A549 (cell line): ENCODE measurements at regions not wholly inside any gene's neighbourhood (a gene's known extent, or its start where the extent isn't known, plus 50 kb on each side); places are given as distances from the start of the nearest gene placed in this dataset.

Experiments
- ATAC-seq, 2 experiments: fragments of 200-7000 bp in 1 of 2; fragments of >200 bp in 1 of 2; cut with Nextera tagmentation in 1 of 2; cut with Tn5 transposase in 1 of 2; 3 replicates each; pipeline versions ENCODE4 v1.8.0 to v1.9.1; 2018 to 2020; ENCODE audit warnings: mild to moderate bottlenecking in 1 of 2, moderate library complexity in 1 of 2
- CTCF ChIA-PET: fragments of 300-600 bp; sonication (Branson Sonifier 250); formaldehyde crosslinking; extraction: SDS; loops from one replicate; lab custom pipeline; 2021; ENCODE audit warnings: antibody characterized with exemption, inconsistent platforms; lab: Yijun Ruan, JAX
- POLR2A ChIA-PET: fragments of 350-600 bp; formaldehyde crosslinking; extraction: SDS; loops from one replicate; lab custom pipeline; 2021; ENCODE audit warnings: antibody characterized with exemption, inconsistent platforms; lab: Yijun Ruan, JAX
- DNase-seq, 2 experiments: peaks; one replicate each; pipeline versions ENCODE4 v3.0.0 to v3.0.0-alpha.2; 2011 to 2016; ENCODE audit warnings: low read depth in 1 of 2, low spot score in 1 of 2
- FAIRE-seq: peaks from 2 replicates; lab custom pipeline; 2011; peaks lifted over from hg19 to GRCh38; lab: Jason Lieb, UNC
- H3K27ac ChIP-seq, 2 experiments: fragments of >200 bp; sonication (Bioruptor Twin); formaldehyde crosslinking; 3 replicates each; pipeline ENCODE4 v1.5.1; 2016 to 2017
- H3K4me1 ChIP-seq: fragments of >200 bp; sonication (Bioruptor Twin); formaldehyde crosslinking; 3 replicates; pipeline ENCODE4 v1.6.1; 2016
- H3K4me2 ChIP-seq: fragments of >200 bp; sonication (Bioruptor Twin); formaldehyde crosslinking; 3 replicates; pipeline ENCODE4 v1.6.1; 2016
- H3K4me3 ChIP-seq: fragments of >200 bp; sonication (Bioruptor Twin); formaldehyde crosslinking; 3 replicates; pipeline ENCODE4 v1.5.1; 2016
- H3K9me3 ChIP-seq: fragments of >200 bp; sonication (Bioruptor Twin); formaldehyde crosslinking; 3 replicates; pipeline ENCODE4 v1.6.1; 2016
- EP300 ChIP-seq, 2 experiments: fragments of >200 bp; sonication (Bioruptor Twin); formaldehyde crosslinking; IDR thresholded peaks; 2 replicates in 1 of 2; 3 replicates in 1 of 2; pipeline ENCODE4 v1.6.1; 2016 to 2017
- ESRRA ChIP-seq: fragments of 150-350 bp; IDR thresholded peaks from 2 replicates; pipeline ENCODE4 v1.6.1; 2014; ENCODE audit warnings: mild to moderate bottlenecking, low read length, borderline replicate concordance
- FOSL2 ChIP-seq, 2 experiments: fragments of 450-650 bp in 1 of 2; fragments of >200 bp in 1 of 2; sonication (Bioruptor Twin) in 1 of 2; formaldehyde crosslinking; IDR thresholded peaks; 2 replicates each; pipeline versions ENCODE4 v1.5.0 to v1.6.1; 2016 to 2020; ENCODE audit warnings: mild to moderate bottlenecking in 1 of 2, moderate library complexity in 1 of 2
- HDAC2 ChIP-seq: fragments of 200-600 bp; sonication (generic); IDR thresholded peaks from 2 replicates; pipeline ENCODE4 v1.6.1; 2016
- HEYL ChIP-seq: fragments of 250-450 bp; sonication (Bioruptor Pico); IDR thresholded peaks from 2 replicates; pipeline ENCODE4 v1.8.0; 2021; ENCODE audit warnings: mild to moderate bottlenecking, moderate library complexity
- HOXA7 ChIP-seq: fragments of 250-450 bp; sonication (Bioruptor Pico); IDR thresholded peaks from 2 replicates; pipeline ENCODE4 v1.5.0; 2020; ENCODE audit warnings: mild to moderate bottlenecking, moderate library complexity
- HOXB13 ChIP-seq: fragments of 250-450 bp; sonication (Bioruptor Pico); IDR thresholded peaks from 2 replicates; pipeline ENCODE4 v1.5.0; 2020; ENCODE audit warnings: low read depth, mild to moderate bottlenecking, moderate library complexity
- NFE2L2 ChIP-seq: fragments of 150-350 bp; conservative IDR thresholded peaks from 2 replicates; pipeline ENCODE4 v1.6.1; 2014; ENCODE audit warnings: low read length
- NR3C1 ChIP-seq: fragments of >200 bp; sonication (Bioruptor Twin); formaldehyde crosslinking; IDR thresholded peaks from 3 replicates; pipeline ENCODE4 v1.6.1; 2017
- POLR2A ChIP-seq: IDR thresholded peaks from 2 replicates; pipeline ENCODE4 v1.6.1; 2012; ENCODE audit warnings: mild to moderate bottlenecking, low read length
- POLR2AphosphoS2 ChIP-seq: conservative IDR thresholded peaks from 2 replicates; pipeline ENCODE4 v1.6.1; 2012; ENCODE audit warnings: low read length, improper control_type of control experiment, inconsistent platforms
- RARB ChIP-seq: fragments of 250-450 bp; sonication (Bioruptor Pico); IDR thresholded peaks from 2 replicates; pipeline ENCODE4 v1.8.0; 2021; ENCODE audit warnings: mild to moderate bottlenecking, moderate library complexity
- RFX5 ChIP-seq: fragments of 450-650 bp; IDR thresholded peaks from 2 replicates; pipeline ENCODE4 v1.7.1; 2014; ENCODE audit warnings: antibody characterized with exemption, mild to moderate bottlenecking, moderate library complexity
- RNF2 ChIP-seq: fragments of 200-600 bp; sonication (generic); IDR thresholded peaks from 2 replicates; pipeline ENCODE4 v1.6.1; 2016; ENCODE audit warnings: low read depth, mild to moderate bottlenecking, antibody characterized with exemption, moderate library complexity, borderline replicate concordance
- ZC3H11A ChIP-seq: fragments of 450-650 bp; IDR thresholded peaks from 2 replicates; pipeline ENCODE4 v1.6.1; 2014; ENCODE audit warnings: antibody characterized with exemption, mild to moderate bottlenecking
- ZFP36 ChIP-seq: fragments of 450-650 bp; IDR thresholded peaks from 2 replicates; pipeline ENCODE4 v1.6.1; 2014; ENCODE audit warnings: borderline replicate concordance; ENCODE audit not compliant: partially characterized antibody
- ZNF302 ChIP-seq: fragments of 250-450 bp; sonication (Bioruptor Pico); IDR thresholded peaks from 2 replicates; pipeline ENCODE4 v1.9.0; 2021; ENCODE audit warnings: inconsistent platforms, mild to moderate bottlenecking, moderate library complexity
- ZSCAN20 ChIP-seq: fragments of 250-450 bp; sonication (Bioruptor Pico); IDR thresholded peaks from 2 replicates; pipeline ENCODE4 v1.8.0; 2022; ENCODE audit warnings: mild to moderate bottlenecking, moderate library complexity
- WGBS: methylation state at CpG from one replicate; pipeline ENCODE4 v1.1.6; 2017; ENCODE audit errors: missing lambda C conversion rate; 5-methylcytosine and 5-hydroxymethylcytosine counted together
- TF ChIP-seq, protein P1 (sequence below): IDR thresholded peaks from 2 replicates; pipeline ENCODE4 v1.6.1; 2012
- TF ChIP-seq, protein P2 (sequence below): IDR thresholded peaks from 2 replicates; pipeline ENCODE4 v1.6.1; 2012; ENCODE audit warnings: low read depth, borderline replicate concordance
- TF ChIP-seq, protein P3 (sequence below): fragments of 250-450 bp; sonication (Bioruptor Pico); IDR thresholded peaks from 2 replicates; pipeline ENCODE4 v1.5.0; 2020; ENCODE audit warnings: low read depth, mild to moderate bottlenecking, moderate library complexity
- TF ChIP-seq, protein P4 (sequence below): fragments of 250-450 bp; sonication (Bioruptor Pico); IDR thresholded peaks from 2 replicates; pipeline ENCODE4 v1.5.0; 2021; ENCODE audit warnings: mild to moderate bottlenecking, moderate library complexity, borderline replicate concordance
- TF ChIP-seq, protein P5 (sequence below): fragments of 450-650 bp; IDR thresholded peaks from 2 replicates; pipeline ENCODE4 v1.6.1; 2014; ENCODE audit warnings: antibody characterized with exemption

DNA sequence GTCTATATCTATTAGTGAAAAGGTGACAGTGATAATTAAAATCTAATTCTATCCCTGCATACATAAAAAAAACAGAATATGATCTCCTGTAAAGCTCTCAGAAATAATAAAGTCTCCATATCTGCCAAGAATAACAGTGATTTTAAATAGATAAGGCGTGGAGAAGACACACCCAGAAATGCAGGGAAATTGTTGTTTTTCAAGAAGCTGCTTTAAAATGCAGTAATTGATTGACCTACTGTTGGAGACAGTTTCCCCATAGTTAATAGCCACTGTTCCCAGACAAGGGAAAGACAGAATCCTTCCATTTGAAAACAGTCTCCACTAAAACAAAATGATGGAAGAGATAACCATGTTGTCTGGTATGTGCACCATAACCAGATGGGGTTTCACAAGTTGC is 571.5 kb upstream of the CDH5 start:
- TF ChIP-seq ZSCAN20 (CRISPR knock-in tag) (no peak), RFX5 (no peak), HOXA7 (CRISPR knock-in tag) (no peak), HDAC2 (no peak), ZFP36 (no peak), ESRRA (no peak), POLR2A (no peak), NR3C1 (no peak), ZC3H11A (no peak), NFE2L2 (no peak), HEYL (CRISPR knock-in tag) (no peak), POLR2AphosphoS2 (no peak), EP300 (IDR thresholded peaks at IDR 0.05) (no peak), ZNF302 (CRISPR knock-in tag) (no peak), RNF2 (no peak)
- TF ChIP-seq, protein P1, sequence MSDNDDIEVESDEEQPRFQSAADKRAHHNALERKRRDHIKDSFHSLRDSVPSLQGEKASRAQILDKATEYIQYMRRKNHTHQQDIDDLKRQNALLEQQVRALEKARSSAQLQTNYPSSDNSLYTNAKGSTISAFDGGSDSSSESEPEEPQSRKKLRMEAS = no peak
- TF ChIP-seq, protein P2, sequence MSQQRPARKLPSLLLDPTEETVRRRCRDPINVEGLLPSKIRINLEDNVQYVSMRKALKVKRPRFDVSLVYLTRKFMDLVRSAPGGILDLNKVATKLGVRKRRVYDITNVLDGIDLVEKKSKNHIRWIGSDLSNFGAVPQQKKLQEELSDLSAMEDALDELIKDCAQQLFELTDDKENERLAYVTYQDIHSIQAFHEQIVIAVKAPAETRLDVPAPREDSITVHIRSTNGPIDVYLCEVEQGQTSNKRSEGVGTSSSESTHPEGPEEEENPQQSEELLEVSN = no peak
- FAIRE-seq = no peak
- H3K27ac ChIP-seq = no peak overlapping the region
- no peak for DNase-seq
- POLR2A ChIA-PET = no interaction called here
- no peak for ATAC-seq
- no peak overlapping the region for H3K4me2 ChIP-seq
- no peak overlapping the region for H3K4me3 ChIP-seq
- H3K9me3 ChIP-seq = no peaks in the 10 kb centered on the region
- 0% methylated on average over 1 of the region's 1 CpG for WGBS
- CTCF ChIA-PET = interaction anchor here (1.2 kb wide), 1 partner anchor 129 kb away, joined by 3 read pairs; no protein-coding TSS in a partner anchor
- no peaks in the 10 kb centered on the region for H3K4me1 ChIP-seq

DNA sequence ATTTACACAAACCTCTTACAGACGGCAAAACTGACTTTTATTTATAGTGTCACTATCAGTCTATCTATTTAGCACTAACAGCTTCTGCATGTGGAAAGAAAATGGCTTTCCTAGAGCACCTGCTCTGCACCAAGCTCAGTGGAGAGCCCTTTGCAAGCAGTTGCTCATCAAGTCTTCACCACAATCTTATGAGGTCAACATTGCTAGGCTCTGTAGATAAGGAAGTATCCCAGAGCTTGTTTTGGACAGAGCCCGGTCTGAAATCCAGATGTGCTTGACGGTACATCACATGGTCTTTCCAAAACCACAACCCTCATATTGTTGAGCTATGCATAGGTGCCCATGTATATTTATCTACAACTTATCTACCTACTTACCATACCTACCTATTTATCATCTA is 572.7 kb upstream of the CDH5 start:
- DNase-seq = no peak
- FAIRE-seq = no peak
- ChIA-PET POLR2A (no interaction called here), CTCF (interaction anchor here (0.6 to 1.2 kb wide), 2 partner anchors 128 to 423 kb away, joined by 3 read pairs; no protein-coding TSS in a partner anchor)
- no peak for ATAC-seq
- H3K27ac ChIP-seq = no peak overlapping the region
- no peak overlapping the region for H3K4me3 ChIP-seq
- WGBS = 16% methylated on average over 3 of the region's 3 CpGs
- TF ChIP-seq, protein P3, sequence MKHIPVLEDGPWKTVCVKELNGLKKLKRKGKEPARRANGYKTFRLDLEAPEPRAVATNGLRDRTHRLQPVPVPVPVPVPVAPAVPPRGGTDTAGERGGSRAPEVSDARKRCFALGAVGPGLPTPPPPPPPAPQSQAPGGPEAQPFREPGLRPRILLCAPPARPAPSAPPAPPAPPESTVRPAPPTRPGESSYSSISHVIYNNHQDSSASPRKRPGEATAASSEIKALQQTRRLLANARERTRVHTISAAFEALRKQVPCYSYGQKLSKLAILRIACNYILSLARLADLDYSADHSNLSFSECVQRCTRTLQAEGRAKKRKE (CRISPR knock-in tag) = no peak
- no peak for TF ChIP-seq EP300 (IDR thresholded peaks at IDR 0.05)
- TF ChIP-seq, protein P4, sequence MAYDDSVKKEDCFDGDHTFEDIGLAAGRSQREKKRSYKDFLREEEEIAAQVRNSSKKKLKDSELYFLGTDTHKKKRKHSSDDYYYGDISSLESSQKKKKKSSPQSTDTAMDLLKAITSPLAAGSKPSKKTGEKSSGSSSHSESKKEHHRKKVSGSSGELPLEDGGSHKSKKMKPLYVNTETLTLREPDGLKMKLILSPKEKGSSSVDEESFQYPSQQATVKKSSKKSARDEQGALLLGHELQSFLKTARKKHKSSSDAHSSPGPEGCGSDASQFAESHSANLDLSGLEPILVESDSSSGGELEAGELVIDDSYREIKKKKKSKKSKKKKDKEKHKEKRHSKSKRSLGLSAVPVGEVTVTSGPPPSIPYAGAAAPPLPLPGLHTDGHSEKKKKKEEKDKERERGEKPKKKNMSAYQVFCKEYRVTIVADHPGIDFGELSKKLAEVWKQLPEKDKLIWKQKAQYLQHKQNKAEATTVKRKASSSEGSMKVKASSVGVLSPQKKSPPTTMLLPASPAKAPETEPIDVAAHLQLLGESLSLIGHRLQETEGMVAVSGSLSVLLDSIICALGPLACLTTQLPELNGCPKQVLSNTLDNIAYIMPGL = no peak
- TF ChIP-seq HEYL (CRISPR knock-in tag) = no peak
- no peak for TF ChIP-seq POLR2A
- TF ChIP-seq, protein P5, sequence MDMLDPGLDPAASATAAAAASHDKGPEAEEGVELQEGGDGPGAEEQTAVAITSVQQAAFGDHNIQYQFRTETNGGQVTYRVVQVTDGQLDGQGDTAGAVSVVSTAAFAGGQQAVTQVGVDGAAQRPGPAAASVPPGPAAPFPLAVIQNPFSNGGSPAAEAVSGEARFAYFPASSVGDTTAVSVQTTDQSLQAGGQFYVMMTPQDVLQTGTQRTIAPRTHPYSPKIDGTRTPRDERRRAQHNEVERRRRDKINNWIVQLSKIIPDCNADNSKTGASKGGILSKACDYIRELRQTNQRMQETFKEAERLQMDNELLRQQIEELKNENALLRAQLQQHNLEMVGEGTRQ = no peak
- TF ChIP-seq HOXB13 (CRISPR knock-in tag) = no peak
- TF ChIP-seq RARB = no peak
- TF ChIP-seq FOSL2 (IDR thresholded peaks at IDR 0.05) = no peak
- no peak for TF ChIP-seq FOSL2 (CRISPR knock-in tag; IDR thresholded peaks at IDR 0.05)
- no peak overlapping the region for H3K4me2 ChIP-seq
- no peaks in the 10 kb centered on the region for H3K4me1 ChIP-seq
- no peaks in the 10 kb centered on the region for H3K9me3 ChIP-seq
